HUES64 (cell line): ENCODE measurements at regions not wholly inside any gene's neighbourhood (a gene's known extent, or its start where the extent isn't known, plus 50 kb on each side); places are given as distances from the start of the nearest gene placed in this dataset.

Source experiments
- H3K27ac ChIP-seq: 2 replicates; pipeline ENCODE4 v1.7.0; 2013; ENCODE audit warnings: low read depth, low read length, inconsistent platforms
- H3K27me3 ChIP-seq: 2 replicates; pipeline ENCODE4 v1.6.1; 2013; ENCODE audit warnings: mild to moderate bottlenecking, low read length; ENCODE audit not compliant: insufficient read depth
- H3K36me3 ChIP-seq: 2 replicates; pipeline ENCODE4 v1.6.1; 2013; ENCODE audit warnings: mild to moderate bottlenecking, low read length; ENCODE audit not compliant: insufficient read depth
- H3K4me1 ChIP-seq: 2 replicates; pipeline ENCODE4 v1.6.1; 2013; ENCODE audit warnings: mild to moderate bottlenecking, low read length, moderate library complexity; ENCODE audit not compliant: insufficient read depth
- H3K4me3 ChIP-seq: 2 replicates; pipeline ENCODE4 v1.5.1; 2013; ENCODE audit warnings: mild to moderate bottlenecking, low read length, moderate library complexity
- H3K9ac ChIP-seq: 2 replicates; pipeline ENCODE4 v1.6.1; 2013; ENCODE audit warnings: mild to moderate bottlenecking, low read depth, low read length
- H3K9me3 ChIP-seq: 2 replicates; pipeline ENCODE4 v1.6.1; 2013; ENCODE audit warnings: low read depth, low read length; ENCODE audit not compliant: insufficient read depth
- WGBS: fragments of 150-250, 120-280 bp; methylation state at CpG from one replicate; pipeline ENCODE4 v1.1.7; 2013; ENCODE audit warnings: missing lambda C conversion rate; 5-methylcytosine and 5-hydroxymethylcytosine counted together

GRCh38 chr4:22336822-22337221 is 179.0 kb downstream of the ADGRA3 start:
- Histone ChIP-seq H3K36me3 (no peaks in the 10 kb centered on the region), H3K9me3 (no peaks in the 10 kb centered on the region)
- 94% methylated on average over 5 of the region's 6 CpGs for WGBS

GRCh38 chr4:22334155-22334554 is 181.7 kb downstream of the ADGRA3 start:
- Histone ChIP-seq H3K4me3 (no peak overlapping the region), H3K9me3 (no peaks in the 10 kb centered on the region; the same call in 1 of the 2 replicates), H3K27ac (no peak overlapping the region), H3K36me3 (no peaks in the 10 kb centered on the region), H3K9ac (no peak overlapping the region), H3K4me1 (no peaks in the 10 kb centered on the region), H3K27me3 (no peaks in the 10 kb centered on the region)
- 94% methylated on average over 2 of the region's 2 CpGs for WGBS

More at GRCh38 chr4:22336822-22337221, 179.0 kb downstream of the ADGRA3 start:
- no peak overlapping the region for H3K27ac ChIP-seq
- no peaks in the 10 kb centered on the region for H3K27me3 ChIP-seq
- no peak overlapping the region for H3K9ac ChIP-seq
- no peaks in the 10 kb centered on the region for H3K4me1 ChIP-seq
- no peak overlapping the region for H3K4me3 ChIP-seq

GRCh38 chr4:22324422-22324821 is 191.4 kb downstream of the ADGRA3 start:
- H3K9ac ChIP-seq, result no peak overlapping the region
- H3K27ac ChIP-seq, result no peak overlapping the region
- H3K36me3 ChIP-seq, result no peaks in the 10 kb centered on the region
- H3K9me3 ChIP-seq, result no peaks in the 10 kb centered on the region; the same call in 1 of the 2 replicates
- whole genome bisulfite sequencing, result 100% methylated on average over 1 of the region's 1 CpG
- peaks cover 5% of the 10 kb centered on the region; the same call in 1 of the 2 replicates for H3K4me1 ChIP-seq
- no peak overlapping the region for H3K4me3 ChIP-seq
- no peaks in the 10 kb centered on the region for H3K27me3 ChIP-seq

- Histone ChIP-seq H3K9me3 (no peaks in the 10 kb centered on the region), H3K27me3 (no peaks in the 10 kb centered on the region), H3K9ac (no peak overlapping the region), H3K4me3 (no peak overlapping the region), H3K4me1 (peaks cover 5% of the 10 kb centered on the region; the same call in 1 of the 2 replicates), H3K27ac (no peak overlapping the region), H3K36me3 (no peaks in the 10 kb centered on the region)
- WGBS, result 80% methylated on average over 1 of the region's 2 CpGs
Observed at GRCh38 chr4:22323691-22324090, 192.2 kb downstream of the ADGRA3 start.

GRCh38 chr4:22322996-22323395 is 192.9 kb downstream of the ADGRA3 start:
- H3K4me1 ChIP-seq, result peaks cover 5% of the 10 kb centered on the region; the same call in 1 of the 2 replicates
- H3K4me3 ChIP-seq, result no peak overlapping the region
- H3K9ac ChIP-seq, result no peak overlapping the region
- H3K36me3 ChIP-seq, result no peaks in the 10 kb centered on the region
- no peaks in the 10 kb centered on the region for H3K27me3 ChIP-seq
- no peaks in the 10 kb centered on the region for H3K9me3 ChIP-seq
- 71% methylated on average over 1 of the region's 1 CpG for WGBS
- H3K27ac ChIP-seq, result no peak overlapping the region

- no peak overlapping the region for H3K27ac ChIP-seq
- H3K4me3 ChIP-seq, result no peak overlapping the region
- no peaks in the 10 kb centered on the region for H3K27me3 ChIP-seq
- WGBS, result 95% methylated on average over 2 of the region's 2 CpGs
- no peak overlapping the region for H3K9ac ChIP-seq
- H3K9me3 ChIP-seq, result no peaks in the 10 kb centered on the region
- H3K4me1 ChIP-seq, result no peaks in the 10 kb centered on the region
- H3K36me3 ChIP-seq, result no peaks in the 10 kb centered on the region
Observed at GRCh38 chr4:22315628-22316027, 200.2 kb downstream of the ADGRA3 start.

- Histone ChIP-seq H3K27ac (no peak overlapping the region), H3K36me3 (no peaks in the 10 kb centered on the region), H3K9ac (no peak overlapping the region), H3K9me3 (no peaks in the 10 kb centered on the region), H3K4me3 (no peak overlapping the region), H3K4me1 (no peaks in the 10 kb centered on the region), H3K27me3 (no peaks in the 10 kb centered on the region)
Observed at GRCh38 chr4:22313976-22314375, 201.9 kb downstream of the ADGRA3 start.

GRCh38 chr4:22312113-22312512 is 203.8 kb downstream of the ADGRA3 start:
- H3K27me3 ChIP-seq, result no peaks in the 10 kb centered on the region
- 98% methylated on average over 3 of the region's 4 CpGs for WGBS
- no peaks in the 10 kb centered on the region for H3K36me3 ChIP-seq
- H3K4me1 ChIP-seq, result no peaks in the 10 kb centered on the region
- no peak overlapping the region for H3K27ac ChIP-seq
- H3K9ac ChIP-seq, result no peak overlapping the region
- no peaks in the 10 kb centered on the region for H3K9me3 ChIP-seq
- H3K4me3 ChIP-seq, result no peak overlapping the region

GRCh38 chr4:22301253-22301652 is 214.6 kb downstream of the ADGRA3 start:
- no peak overlapping the region for H3K4me3 ChIP-seq
- H3K9ac ChIP-seq, result no peak overlapping the region
- H3K9me3 ChIP-seq, result peaks cover 16% of the 10 kb centered on the region
- no peaks in the 10 kb centered on the region for H3K4me1 ChIP-seq
- H3K27ac ChIP-seq, result no peak overlapping the region
- 88% methylated on average over 2 of the region's 2 CpGs for WGBS
- H3K27me3 ChIP-seq, result no peaks in the 10 kb centered on the region
- no peaks in the 10 kb centered on the region for H3K36me3 ChIP-seq

GRCh38 chr4:22299678-22300077 is 216.2 kb downstream of the ADGRA3 start:
- no peak overlapping the region for H3K4me3 ChIP-seq
- H3K27me3 ChIP-seq, result no peaks in the 10 kb centered on the region
- H3K4me1 ChIP-seq, result no peaks in the 10 kb centered on the region
- H3K9me3 ChIP-seq, result peaks cover 13% of the 10 kb centered on the region
- H3K9ac ChIP-seq, result no peak overlapping the region
- H3K27ac ChIP-seq, result no peak overlapping the region
- H3K36me3 ChIP-seq, result no peaks in the 10 kb centered on the region
- 98% methylated on average over 3 of the region's 3 CpGs for WGBS

- Histone ChIP-seq H3K36me3 (no peaks in the 10 kb centered on the region), H3K27me3 (no peaks in the 10 kb centered on the region), H3K4me3 (no peak overlapping the region), H3K4me1 (no peaks in the 10 kb centered on the region), H3K27ac (no peak overlapping the region), H3K9me3 (peaks cover 10% of the 10 kb centered on the region), H3K9ac (no peak overlapping the region)
- 91% methylated on average over 1 of the region's 1 CpG for WGBS
Observed at GRCh38 chr4:22287631-22288030, 228.2 kb downstream of the ADGRA3 start.

GRCh38 chr4:22268350-22269025 is 247.4 kb downstream of the ADGRA3 start:
- H3K36me3 ChIP-seq, result no peaks in the 10 kb centered on the region
- no peak overlapping the region for H3K9ac ChIP-seq
- H3K4me3 ChIP-seq, result no peak overlapping the region
- no peaks in the 10 kb centered on the region for H3K27me3 ChIP-seq
- H3K9me3 ChIP-seq, result no peaks in the 10 kb centered on the region
- WGBS, result 84% methylated on average over 10 of the region's 10 CpGs
- H3K27ac ChIP-seq, result no peak overlapping the region
- no peaks in the 10 kb centered on the region for H3K4me1 ChIP-seq
